ENCODE measurements at regions not wholly inside any gene's neighbourhood (a gene's known extent, or its start where the extent isn't known, plus 50 kb on each side); places are given as distances from the start of the nearest gene placed in this dataset.

GRCh38 chr15:47405365-47406162, 311.7 kb upstream of the SEMA6D start:
- no peak for TF ChIP-seq CTCF (IDR thresholded peaks at IDR 0.05; ENCODE audit: low read depth, low read length)
- DNase-seq (ENCODE audit: extremely low read depth, low read depth): no peak

- DNase-seq (ENCODE audit: extremely low read depth, low read depth): no peak
- TF ChIP-seq CTCF (IDR thresholded peaks at IDR 0.05; ENCODE audit: low read depth, low read length): no peak
These were observed 309.6 kb upstream of the SEMA6D start for GRCh38 chr15:47407692-47408091.

- no peak for DNase-seq (ENCODE audit: extremely low read depth, low read depth)
- no peak for TF ChIP-seq CTCF (IDR thresholded peaks at IDR 0.05; ENCODE audit: low read depth, low read length)
These were observed 308.3 kb upstream of the SEMA6D start for GRCh38 chr15:47409038-47409437.

GRCh38 chr15:47409600-47409999, 307.7 kb upstream of the SEMA6D start:
- peak; percentile 39 for DNase-seq (ENCODE audit: extremely low read depth, low read depth)
- TF ChIP-seq CTCF (IDR thresholded peaks at IDR 0.05; ENCODE audit: low read depth, low read length): no peak

- no peak for TF ChIP-seq CTCF (IDR thresholded peaks at IDR 0.05; ENCODE audit: low read depth, low read length)
- DNase-seq (ENCODE audit: extremely low read depth, low read depth): no peak
These were observed 307.1 kb upstream of the SEMA6D start for GRCh38 chr15:47410247-47410646.

- no peak for TF ChIP-seq CTCF (IDR thresholded peaks at IDR 0.05; ENCODE audit: low read depth, low read length)
- DNase-seq (ENCODE audit: extremely low read depth, low read depth): no peak
These were observed 305.6 kb upstream of the SEMA6D start for GRCh38 chr15:47411733-47412132.

- no peak for TF ChIP-seq CTCF (IDR thresholded peaks at IDR 0.05; ENCODE audit: low read depth, low read length)
- DNase-seq (ENCODE audit: extremely low read depth, low read depth): no peak
These were observed 305.2 kb upstream of the SEMA6D start for GRCh38 chr15:47412136-47412535.

Data from AG09319 (cell line).